IMR-90 (cell line): ENCODE measurements at regions not wholly inside any gene's neighbourhood (a gene's known extent, or its start where the extent isn't known, plus 50 kb on each side); places are given as distances from the start of the nearest gene placed in this dataset.

Experiments
- ATAC-seq: fragments of 200-7000 bp; cut with Tn5 transposase; 2 replicates; pipeline ENCODE4 v1.9.1; 2020; ENCODE audit warnings: low read depth, mild to moderate bottlenecking, moderate library complexity
- BruUV-seq: library from RNA; stranded (reverse); fragments of 400-500 nt; replicated peaks from 2 replicates; lab custom pipeline; 2021; lab: Mats Ljungman, UMichigan
- CTCF ChIA-PET: fragments of 300-600 bp; formaldehyde crosslinking; extraction: SDS; loops from one replicate; lab custom pipeline; 2021; ENCODE audit warnings: antibody characterized with exemption; lab: Yijun Ruan, JAX
- POLR2A ChIA-PET: fragments of 300-600 bp; sonication (Branson Sonifier 250); formaldehyde crosslinking; loops from one replicate; lab custom pipeline; 2022; ENCODE audit warnings: antibody characterized with exemption; ENCODE audit not compliant: unreplicated experiment; lab: Charles Lee
- DNase-seq: peaks from one replicate; pipeline ENCODE4 v3.0.0; 2013
- H2AFZ ChIP-seq: replicated peaks from 2 replicates; pipeline ENCODE3; 2013; ENCODE audit warnings: low read length, mild to moderate bottlenecking; ENCODE audit not compliant: poor library complexity
- H2AK5ac ChIP-seq: 2 replicates; pipeline ENCODE4 v1.6.1; 2013; ENCODE audit warnings: low read depth, low read length, inconsistent platforms
- H2AK9ac ChIP-seq: replicated peaks from 2 replicates; pipeline ENCODE3; 2013; ENCODE audit warnings: mild to moderate bottlenecking, low read depth, low read length, moderate library complexity; ENCODE audit not compliant: poor library complexity
- H2BK120ac ChIP-seq: 2 replicates; pipeline ENCODE4 v1.6.1; 2013; ENCODE audit warnings: low read depth, low read length, inconsistent platforms
- H2BK15ac ChIP-seq: 3 replicates; pipeline ENCODE4 v1.6.1; 2013; ENCODE audit warnings: low read depth, low read length, inconsistent platforms
- H2BK20ac ChIP-seq: 2 replicates; pipeline ENCODE4 v1.6.1; 2013; ENCODE audit warnings: low read depth, mild to moderate bottlenecking, inconsistent platforms, low read length, moderate library complexity
- H2BK5ac ChIP-seq: 2 replicates; pipeline ENCODE4 v1.6.1; 2013; ENCODE audit warnings: mild to moderate bottlenecking, low read depth, low read length, inconsistent platforms; ENCODE audit not compliant: poor library complexity, severe bottlenecking
- H3K14ac ChIP-seq: replicated peaks from 2 replicates; pipeline ENCODE4 v1.6.1; 2013; ENCODE audit warnings: low read depth, low read length, inconsistent platforms
- H3K18ac ChIP-seq: 2 replicates; pipeline ENCODE4 v1.6.1; 2013; ENCODE audit warnings: low read depth, low read length, control low read depth
- H3K23ac ChIP-seq: 2 replicates; pipeline ENCODE4 v1.6.1; 2013; ENCODE audit warnings: low read depth, low read length, inconsistent platforms
- H3K27ac ChIP-seq: 2 replicates; pipeline ENCODE4 v1.5.1; 2013; ENCODE audit warnings: mild to moderate bottlenecking, control low read depth, low read length; ENCODE audit not compliant: insufficient read depth
- H3K27me3 ChIP-seq: 2 replicates; pipeline ENCODE4 v1.6.1; 2013; ENCODE audit warnings: low read length; ENCODE audit not compliant: control insufficient read depth, insufficient read depth
- H3K36me3 ChIP-seq: 2 replicates; pipeline ENCODE4 v1.6.1; 2013; ENCODE audit warnings: low read length, mixed read lengths; ENCODE audit not compliant: control insufficient read depth, insufficient read depth
- H3K4ac ChIP-seq: 2 replicates; pipeline ENCODE4 v1.6.1; 2013; ENCODE audit warnings: low read depth, low read length, inconsistent platforms
- H3K4me1 ChIP-seq: 2 replicates; pipeline ENCODE4 v1.6.1; 2013; ENCODE audit warnings: low read length, mixed read lengths; ENCODE audit not compliant: control insufficient read depth, insufficient read depth
- H3K4me2 ChIP-seq: 2 replicates; pipeline ENCODE4 v1.6.1; 2013; ENCODE audit warnings: low read depth, mild to moderate bottlenecking, control low read depth, low read length, moderate library complexity
- H3K4me3 ChIP-seq: 2 replicates; pipeline ENCODE4 v1.5.1; 2013; ENCODE audit warnings: low read depth, mild to moderate bottlenecking, control low read depth, low read length, moderate library complexity; ENCODE audit not compliant: insufficient read depth
- H3K56ac ChIP-seq: 2 replicates; pipeline ENCODE4 v1.6.1; 2013; ENCODE audit warnings: low read length, inconsistent platforms; ENCODE audit not compliant: insufficient read depth; ENCODE audit errors: extremely low read depth
- H3K79me1 ChIP-seq, 2 experiments: 2 replicates each; pipeline ENCODE4 v1.6.1; 2013; ENCODE audit warnings: low read length in 2 of 2, inconsistent platforms in 1 of 2, low read depth in 1 of 2
- H3K9ac ChIP-seq: 2 replicates; pipeline ENCODE4 v1.6.1; 2013; ENCODE audit warnings: low read depth, low read length, control low read depth
- H3K9me1 ChIP-seq: 2 replicates; pipeline ENCODE4 v1.6.1; 2013; ENCODE audit warnings: low read length, inconsistent platforms; ENCODE audit not compliant: insufficient read depth
- H3K9me3 ChIP-seq: 2 replicates; pipeline ENCODE4 v1.6.1; 2013; ENCODE audit warnings: low read length; ENCODE audit not compliant: control insufficient read depth, insufficient read depth
- H4K20me1 ChIP-seq: 2 replicates; pipeline ENCODE4 v1.6.1; 2013; ENCODE audit warnings: low read length, inconsistent platforms; ENCODE audit not compliant: insufficient read depth
- H4K5ac ChIP-seq: 2 replicates; pipeline ENCODE4 v1.6.1; 2013; ENCODE audit warnings: mild to moderate bottlenecking, low read depth, low read length, control low read depth
- H4K8ac ChIP-seq, 2 experiments: 2 replicates each; pipeline ENCODE4 v1.6.1; 2013; ENCODE audit warnings: low read depth in 2 of 2, low read length in 2 of 2, control low read depth in 1 of 2, inconsistent platforms in 1 of 2
- H4K91ac ChIP-seq: 2 replicates; pipeline ENCODE4 v1.6.1; 2013; ENCODE audit warnings: low read depth, low read length, inconsistent platforms; ENCODE audit not compliant: insufficient read depth
- BHLHE40 ChIP-seq: fragments of 150-350 bp; IDR thresholded peaks from 2 replicates; pipeline ENCODE4 v1.6.1; 2016; ENCODE audit warnings: mild to moderate bottlenecking, low read depth, low read length
- CEBPB ChIP-seq: IDR thresholded peaks from 2 replicates; pipeline ENCODE4 v1.6.1; 2012; ENCODE audit warnings: low read depth, low read length, improper control_type of control experiment
- CHD1 ChIP-seq: IDR thresholded peaks from 2 replicates; pipeline ENCODE4 v1.6.1; 2012; ENCODE audit warnings: low read depth, low read length, improper control_type of control experiment
- CTCF ChIP-seq: conservative IDR thresholded peaks from 2 replicates; pipeline ENCODE4 v1.5.1; 2012; ENCODE audit warnings: mild to moderate bottlenecking, low read depth, low read length, improper control_type of control experiment
- ELK1 ChIP-seq: fragments of 150-350 bp; IDR thresholded peaks from 2 replicates; pipeline ENCODE4 v1.6.1; 2016; ENCODE audit warnings: low read depth, mild to moderate bottlenecking, low read length, moderate library complexity, borderline replicate concordance
- FOS ChIP-seq: fragments of 150-350 bp; IDR thresholded peaks from 2 replicates; pipeline ENCODE4 v1.6.1; 2016; ENCODE audit warnings: low read depth, low read length
- MAFK ChIP-seq: IDR thresholded peaks from 2 replicates; pipeline ENCODE4 v1.6.1; 2012; ENCODE audit warnings: low read depth, low read length, improper control_type of control experiment
- MAZ ChIP-seq: IDR thresholded peaks from 2 replicates; pipeline ENCODE4 v1.6.1; 2012; ENCODE audit warnings: low read depth, mild to moderate bottlenecking, low read length, improper control_type of control experiment, moderate library complexity, borderline replicate concordance
- MXI1 ChIP-seq: IDR thresholded peaks from 2 replicates; pipeline ENCODE4 v1.6.1; 2012; ENCODE audit warnings: low read depth, mild to moderate bottlenecking, low read length, moderate library complexity, borderline replicate concordance
- NFE2L2 ChIP-seq: fragments of 150-350 bp; IDR thresholded peaks from 2 replicates; pipeline ENCODE4 v1.6.1; 2016; ENCODE audit warnings: low read depth, mild to moderate bottlenecking, low read length
- POLR2A ChIP-seq: IDR thresholded peaks from 2 replicates; pipeline ENCODE4 v1.6.1; 2012; ENCODE audit warnings: mild to moderate bottlenecking, low read depth, low read length
- RAD21 ChIP-seq: IDR thresholded peaks from 2 replicates; pipeline ENCODE4 v1.6.1; 2012; ENCODE audit warnings: low read length, improper control_type of control experiment
- RCOR1 ChIP-seq: IDR thresholded peaks from 2 replicates; pipeline ENCODE4 v1.6.1; 2012; ENCODE audit warnings: mild to moderate bottlenecking, low read length, improper control_type of control experiment; ENCODE audit not compliant: insufficient replicate concordance
- RFX5 ChIP-seq: IDR thresholded peaks from 2 replicates; pipeline ENCODE4 v1.8.0; 2012; ENCODE audit warnings: low read depth, mild to moderate bottlenecking, low read length, moderate library complexity
- SMC3 ChIP-seq: fragments of 150-350 bp; IDR thresholded peaks from 2 replicates; pipeline ENCODE4 v1.6.1; 2016; ENCODE audit warnings: low read depth, mild to moderate bottlenecking, antibody characterized with exemption, low read length, moderate library complexity
- USF2 ChIP-seq: fragments of 150-350 bp; IDR thresholded peaks from 2 replicates; pipeline ENCODE4 v1.6.1; 2017; ENCODE audit warnings: mild to moderate bottlenecking, antibody characterized with exemption, low read length, low read depth
- WGBS, 2 experiments: methylation state at CpG; one replicate each; pipeline versions ENCODE4 v1.1.5 to v1.1.7; 2013; ENCODE audit warnings: missing lambda C conversion rate in 2 of 2; ENCODE audit not compliant: insufficient read length in 1 of 2; ENCODE audit errors: extremely low coverage in 2 of 2; 5-methylcytosine and 5-hydroxymethylcytosine counted together
- dilution Hi-C: fragments of 300-500 bp; cut with HindIII; formaldehyde crosslinking; loops from one replicate; pipeline ENCODE4 v1.14.3; 2018; ENCODE audit warnings: low sequenced_read_pairs; ENCODE audit not compliant: unreplicated experiment
- in situ Hi-C: fragments of 300-500 bp; cut with MboI; formaldehyde crosslinking; loops from 3 replicates; pipeline ENCODE4 v1.14.3; 2019; ENCODE audit warnings: low sequenced_read_pairs, inconsistent platforms, mixed read lengths
- intact Hi-C: fragments of 100-400 bp; cut with micrococcal nuclease; formaldehyde crosslinking; loops from 2 replicates; pipeline ENCODE4 v1.10.0; 2022

- Histone ChIP-seq H2BK20ac (no peak overlapping the region), H4K8ac (no peak overlapping the region), H3K18ac (no peak overlapping the region), H3K14ac (no peak overlapping the region), H3K23ac (no peak overlapping the region), H2AK5ac (no peak overlapping the region), H3K4ac (no peak overlapping the region), H4K5ac (no peak overlapping the region), H4K91ac (no peak overlapping the region), H3K36me3 (no peaks in the 10 kb centered on the region), H2AK9ac (no peak overlapping the region), H2BK5ac (no peak overlapping the region), H3K9me1 (no peaks in the 10 kb centered on the region), H2AFZ (no peak overlapping the region), H3K9ac (no peak overlapping the region), H3K4me3 (no peak overlapping the region), H2BK15ac (no peak overlapping the region), H3K9me3 (peaks cover 31% of the 10 kb centered on the region), H2BK120ac (no peak overlapping the region), H3K4me2 (no peak overlapping the region), H3K79me1 (no peaks in the 10 kb centered on the region), H3K4me1 (no peaks in the 10 kb centered on the region), H3K27me3 (no peaks in the 10 kb centered on the region), H3K56ac (no peak overlapping the region), H4K20me1 (no peaks in the 10 kb centered on the region), H3K27ac (no peak overlapping the region)
- no peak for TF ChIP-seq POLR2A
- TF ChIP-seq BHLHE40, result no peak
- no peak for TF ChIP-seq CTCF
- TF ChIP-seq RCOR1, result no peak
- TF ChIP-seq NFE2L2, result no peak
- no peak for TF ChIP-seq RFX5
- no peak for TF ChIP-seq SMC3
- TF ChIP-seq RAD21, result no peak
- no peak for TF ChIP-seq MAFK
- no peak for TF ChIP-seq MAZ
- no peak for TF ChIP-seq ELK1
- TF ChIP-seq FOS, result no peak
- no peak for TF ChIP-seq MXI1
- no peak for TF ChIP-seq CEBPB
- no peak for TF ChIP-seq USF2
- no peak for TF ChIP-seq CHD1
- in situ Hi-C loops, result no loop called here
- DNase-seq (no peak), ATAC-seq (no peak)
- dilution Hi-C loops, result no loop called here
- POLR2A ChIA-PET, result no interaction called here
- no TSS peak for BruUV-seq
- CTCF ChIA-PET, result no interaction called here
- WGBS, 2 experiments, result no CpG with 5 or more reads among the region's 7 CpGs
- intact Hi-C loops, result no loop called here
Observed at GRCh38 chr12:125311050-125311449, 245.8 kb downstream of the AACS start.
